C4-2B (cell line): ENCODE measurements at regions not wholly inside any gene's neighbourhood (a gene's known extent, or its start where the extent isn't known, plus 50 kb on each side); places are given as distances from the start of the nearest gene placed in this dataset.
A peak's percentile ranks its signal among the peaks of the same experiment; 100 is the strongest.

Source experiments
- H3K27ac ChIP-seq: fragments of 450-650 bp; 2 replicates; pipeline ENCODE4 v1.5.1; 2017
- CTCF ChIP-seq: fragments of 450-650 bp; conservative IDR thresholded peaks from 2 replicates; pipeline ENCODE4 v1.5.1; 2017; ENCODE audit warnings: mild to moderate bottlenecking
- ZFX ChIP-seq: fragments of 450-650 bp; IDR thresholded peaks from 2 replicates; pipeline ENCODE4 v1.6.1; 2017

- no peak overlapping the region for H3K27ac ChIP-seq
- no peak for TF ChIP-seq ZFX
- TF ChIP-seq CTCF = peak; percentile 26
These were observed 69.8 kb upstream of the RAI2 start for GRCh38 chrX:17930850-17931249.

GRCh38 chrX:17923546-17923945 is 62.4 kb upstream of the RAI2 start:
- TF ChIP-seq ZFX (no peak), CTCF (no peak)
- H3K27ac ChIP-seq = no peak overlapping the region

GRCh38 chrX:17922303-17922702 is 61.2 kb upstream of the RAI2 start:
- TF ChIP-seq CTCF = no peak
- TF ChIP-seq ZFX = no peak
- no peak overlapping the region for H3K27ac ChIP-seq

- no peak overlapping the region for H3K27ac ChIP-seq
- no peak for TF ChIP-seq ZFX
- no peak for TF ChIP-seq CTCF
These were observed 58.9 kb upstream of the RAI2 start for GRCh38 chrX:17919896-17920446.

GRCh38 chrX:17917945-17918577 is 57.0 kb upstream of the RAI2 start:
- no peak for TF ChIP-seq ZFX
- no peak for TF ChIP-seq CTCF
- no peak overlapping the region for H3K27ac ChIP-seq

- no peak overlapping the region for H3K27ac ChIP-seq
- TF ChIP-seq CTCF (no peak), ZFX (no peak)
These were observed 52.7 kb upstream of the RAI2 start for GRCh38 chrX:17913801-17914200.
